ENCODE measurements at regions not wholly inside any gene's neighbourhood (a gene's known extent, or its start where the extent isn't known, plus 50 kb on each side); places are given as distances from the start of the nearest gene placed in this dataset.

DNA sequence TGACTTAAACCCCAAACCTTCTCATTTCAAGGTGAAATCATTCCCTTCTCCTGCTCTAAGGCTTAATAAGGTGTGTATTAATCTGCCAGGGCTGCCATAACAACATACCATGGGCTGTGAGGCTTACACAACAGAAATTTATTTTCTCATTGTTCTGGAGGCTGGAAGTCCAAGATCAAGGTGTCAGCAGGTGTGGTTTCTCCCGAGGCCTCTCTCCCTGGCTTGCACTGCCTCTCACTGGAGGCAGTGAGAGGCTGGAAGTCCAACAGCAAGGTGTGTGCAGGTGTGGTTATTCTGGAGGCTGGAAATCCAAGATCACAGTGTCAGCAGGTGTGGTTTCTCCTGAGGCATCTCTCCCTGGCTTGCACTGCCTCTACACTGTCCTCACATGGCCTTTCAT lies 280.3 kb upstream of the TUT7 start:
- TF ChIP-seq, protein P1, sequence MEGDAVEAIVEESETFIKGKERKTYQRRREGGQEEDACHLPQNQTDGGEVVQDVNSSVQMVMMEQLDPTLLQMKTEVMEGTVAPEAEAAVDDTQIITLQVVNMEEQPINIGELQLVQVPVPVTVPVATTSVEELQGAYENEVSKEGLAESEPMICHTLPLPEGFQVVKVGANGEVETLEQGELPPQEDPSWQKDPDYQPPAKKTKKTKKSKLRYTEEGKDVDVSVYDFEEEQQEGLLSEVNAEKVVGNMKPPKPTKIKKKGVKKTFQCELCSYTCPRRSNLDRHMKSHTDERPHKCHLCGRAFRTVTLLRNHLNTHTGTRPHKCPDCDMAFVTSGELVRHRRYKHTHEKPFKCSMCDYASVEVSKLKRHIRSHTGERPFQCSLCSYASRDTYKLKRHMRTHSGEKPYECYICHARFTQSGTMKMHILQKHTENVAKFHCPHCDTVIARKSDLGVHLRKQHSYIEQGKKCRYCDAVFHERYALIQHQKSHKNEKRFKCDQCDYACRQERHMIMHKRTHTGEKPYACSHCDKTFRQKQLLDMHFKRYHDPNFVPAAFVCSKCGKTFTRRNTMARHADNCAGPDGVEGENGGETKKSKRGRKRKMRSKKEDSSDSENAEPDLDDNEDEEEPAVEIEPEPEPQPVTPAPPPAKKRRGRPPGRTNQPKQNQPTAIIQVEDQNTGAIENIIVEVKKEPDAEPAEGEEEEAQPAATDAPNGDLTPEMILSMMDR (IDR thresholded peaks at IDR 0.05): no peak
- no peak for TF ChIP-seq POLR2AphosphoS5 (IDR thresholded peaks at IDR 0.05)
- peaks cover 0 to 4% (median 2%) of the 10 kb centered on the region in 4 donors for H3K9me3 ChIP-seq
- no peaks in the 10 kb centered on the region for H3K36me3 ChIP-seq
- H3K4me1 ChIP-seq: no peaks in the 10 kb centered on the region
- H3K27me3 ChIP-seq: no peaks in the 10 kb centered on the region
- H3K4me3 ChIP-seq: no peak overlapping the region
- ATAC-seq (ENCODE audit: low FRiP score in 2 of 2) (no peak), DNase-seq (no peak)
- 87 to 100% methylated on average over 1 of the region's 1 CpG for WGBS, 2 donors
- no peak overlapping the region for H3K27ac ChIP-seq

DNA sequence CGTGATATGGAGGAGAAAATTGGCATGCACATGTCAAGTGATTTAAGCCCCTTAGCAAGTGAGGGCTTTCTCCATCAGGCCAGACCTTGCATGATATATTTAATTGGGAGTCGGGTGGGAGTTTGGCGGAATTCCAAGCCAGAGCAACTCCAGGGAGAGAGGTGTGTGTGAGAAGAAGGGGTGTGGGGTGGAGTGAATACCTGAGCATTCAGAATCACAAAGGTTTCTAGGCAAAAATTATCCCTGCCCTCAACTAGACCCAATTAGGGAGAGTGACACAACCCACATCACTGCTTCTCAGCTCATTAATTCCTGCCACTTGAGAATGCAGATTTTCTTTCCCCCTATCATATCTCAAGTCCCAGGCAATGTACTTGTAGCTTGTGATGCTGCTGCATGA lies 279.7 kb upstream of the TUT7 start:
- no peaks in the 10 kb centered on the region for H3K36me3 ChIP-seq
- no peaks in the 10 kb centered on the region for H3K27me3 ChIP-seq
- ATAC-seq (ENCODE audit: low FRiP score in 2 of 2) (no peak), DNase-seq (no peak)
- no peak overlapping the region for H3K27ac ChIP-seq
- no peak overlapping the region for H3K4me3 ChIP-seq
- H3K9me3 ChIP-seq: peaks cover 0 to 4% (median 2%) of the 10 kb centered on the region in 4 donors
- TF ChIP-seq POLR2AphosphoS5 (IDR thresholded peaks at IDR 0.05): no peak
- TF ChIP-seq, protein P1 (IDR thresholded peaks at IDR 0.05): no peak
- no peak for TF ChIP-seq POLR2A (IDR thresholded peaks at IDR 0.05)
- TF ChIP-seq EP300 (IDR thresholded peaks at IDR 0.05): no peak
- H3K4me1 ChIP-seq: no peaks in the 10 kb centered on the region
- 70 to 78% methylated on average over 3 of the region's 3 CpGs for WGBS, 2 donors

DNA sequence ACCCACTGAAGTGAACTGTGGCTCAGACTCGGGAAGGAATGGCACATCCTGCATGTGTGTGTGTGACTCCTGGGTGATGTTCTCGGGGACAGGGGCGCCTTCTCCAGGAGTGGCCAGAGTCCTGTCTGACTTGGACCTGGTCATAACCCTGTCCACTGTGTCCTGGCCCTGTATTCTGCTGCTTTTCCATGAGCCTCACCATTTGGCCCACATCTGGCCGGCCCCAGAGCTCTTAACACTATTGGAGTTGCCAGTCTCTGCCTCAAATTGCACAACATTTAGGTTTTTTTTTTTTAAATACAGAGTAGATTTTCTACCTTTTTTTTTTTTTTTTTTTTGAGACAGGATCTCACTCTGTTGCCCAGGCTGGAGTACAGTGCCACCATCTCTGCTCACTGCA lies 278.3 kb upstream of the TUT7 start:
- no peak overlapping the region for H3K4me3 ChIP-seq
- H3K36me3 ChIP-seq: no peaks in the 10 kb centered on the region
- H3K4me1 ChIP-seq: no peaks in the 10 kb centered on the region
- 78 to 84% methylated on average over 4 of the region's 4 CpGs for WGBS, 2 donors
- H3K27ac ChIP-seq: no peak overlapping the region
- DNase-seq: no peak
- TF ChIP-seq EP300 (IDR thresholded peaks at IDR 0.05): no peak
- no peak for TF ChIP-seq POLR2A (IDR thresholded peaks at IDR 0.05)
- TF ChIP-seq POLR2AphosphoS5 (IDR thresholded peaks at IDR 0.05): no peak
- TF ChIP-seq, protein P1 (IDR thresholded peaks at IDR 0.05): no peak
- H3K9me3 ChIP-seq: peaks cover 0 to 4% (median 2%) of the 10 kb centered on the region in 4 donors
- H3K27me3 ChIP-seq: no peaks in the 10 kb centered on the region
- ATAC-seq (ENCODE audit: low FRiP score in 2 of 2): no peak

DNA sequence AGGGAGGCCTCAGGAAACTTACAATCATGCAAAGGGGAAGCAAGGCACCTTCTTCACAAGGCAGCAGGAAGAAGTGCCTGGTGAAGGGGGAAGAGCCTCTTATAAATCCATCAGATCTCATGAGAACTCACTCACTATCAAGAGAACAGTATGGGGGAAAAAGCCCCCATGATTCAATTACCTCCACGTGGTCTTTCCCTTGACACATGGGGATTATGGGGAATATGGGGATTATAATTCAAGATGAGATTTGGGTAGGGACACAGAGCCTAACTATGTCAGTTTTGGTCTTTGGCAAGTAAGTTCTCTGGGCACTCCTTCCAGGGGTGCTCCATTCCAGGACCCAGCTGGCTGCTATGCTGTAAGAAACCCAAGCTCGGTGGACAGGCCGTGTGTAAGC lies 275.3 kb upstream of the TUT7 start:
- no peaks in the 10 kb centered on the region for H3K4me1 ChIP-seq
- whole genome bisulfite sequencing, 2 donors: 79 to 80% methylated on average over 3 of the region's 3 CpGs
- DNase-seq (no peak), ATAC-seq (ENCODE audit: low FRiP score in 2 of 2) (no peak)
- TF ChIP-seq EP300 (IDR thresholded peaks at IDR 0.05) (no peak), POLR2AphosphoS5 (IDR thresholded peaks at IDR 0.05) (no peak), POLR2A (IDR thresholded peaks at IDR 0.05) (no peak)
- TF ChIP-seq, protein P1 (IDR thresholded peaks at IDR 0.05): no peak
- H3K27me3 ChIP-seq: no peaks in the 10 kb centered on the region
- H3K4me3 ChIP-seq: no peak overlapping the region
- no peaks in the 10 kb centered on the region for H3K36me3 ChIP-seq
- no peak overlapping the region for H3K27ac ChIP-seq
- H3K9me3 ChIP-seq: peaks cover 0 to 3% (median 1%) of the 10 kb centered on the region in 4 donors

DNA sequence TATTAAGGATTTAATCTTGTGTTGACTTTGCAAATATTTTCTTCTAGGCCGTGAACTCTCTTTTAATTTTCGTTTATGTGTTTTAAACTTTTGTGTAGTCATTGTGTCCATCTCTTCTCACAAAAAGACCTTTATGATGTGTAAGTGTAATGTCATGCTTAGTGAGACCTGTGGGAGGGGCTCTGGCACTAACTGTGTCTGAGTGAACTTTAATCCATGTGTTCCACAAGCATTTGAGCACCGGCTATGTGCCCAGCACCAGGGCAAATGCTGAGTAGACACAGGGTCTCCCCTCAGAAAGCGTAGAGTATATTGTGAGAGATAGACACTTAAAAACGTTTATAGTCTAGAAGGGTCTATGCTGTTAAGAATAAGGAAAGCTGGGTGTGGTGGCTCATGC lies 272.6 kb upstream of the TUT7 start:
- Histone ChIP-seq H3K36me3 (no peaks in the 10 kb centered on the region), H3K4me1 (no peaks in the 10 kb centered on the region), H3K4me3 (no peak overlapping the region), H3K9me3 (no peaks in the 10 kb centered on the region), H3K27me3 (no peaks in the 10 kb centered on the region), H3K27ac (no peak overlapping the region)
- DNase-seq (no peak), ATAC-seq (ENCODE audit: low FRiP score in 2 of 2) (no peak)
- WGBS, 2 donors: 70 to 81% methylated on average over 5 of the region's 5 CpGs
- TF ChIP-seq POLR2A (IDR thresholded peaks at IDR 0.05): no peak
- TF ChIP-seq POLR2AphosphoS5 (IDR thresholded peaks at IDR 0.05): no peak
- TF ChIP-seq EP300 (IDR thresholded peaks at IDR 0.05): no peak
- TF ChIP-seq, protein P1 (IDR thresholded peaks at IDR 0.05): no peak
